GM19328 (cell line): ENCODE measurements at regions not wholly inside any gene's neighbourhood (a gene's known extent, or its start where the extent isn't known, plus 50 kb on each side); places are given as distances from the start of the nearest gene placed in this dataset.

Experiments used
- ATAC-seq: cut with Tn5 transposase; IDR thresholded peaks from one replicate; pipeline ENCODE4 v1.9.1; 2021; ENCODE audit warnings: mild to moderate bottlenecking, moderate library complexity; ENCODE audit not compliant: unreplicated experiment

GRCh38 chr5:2222246-2222992, 339.7 kb upstream of the IRX4 start:
- ATAC-seq = no peak

- no peak for ATAC-seq
Measured at GRCh38 chr5:2221450-2221849, 338.7 kb upstream of the IRX4 start.

GRCh38 chr5:2220741-2221140, 338.0 kb upstream of the IRX4 start:
- ATAC-seq = no peak

GRCh38 chr5:2219149-2219776, 336.5 kb upstream of the IRX4 start:
- no peak for ATAC-seq

GRCh38 chr5:2217219-2217618, 334.5 kb upstream of the IRX4 start:
- ATAC-seq = no peak

- no peak for ATAC-seq
Measured at GRCh38 chr5:2214910-2215590, 332.3 kb upstream of the IRX4 start.

- ATAC-seq = no peak
Measured at GRCh38 chr5:2213121-2213730, 330.5 kb upstream of the IRX4 start.

GRCh38 chr5:2212481-2212880, 329.8 kb upstream of the IRX4 start:
- ATAC-seq = no peak

GRCh38 chr5:2208239-2208544, 325.5 kb upstream of the IRX4 start:
- no peak for ATAC-seq

- no peak for ATAC-seq
Measured at GRCh38 chr5:2207416-2208238, 324.9 kb upstream of the IRX4 start.

- no peak for ATAC-seq
Measured at GRCh38 chr5:2207109-2207399, 324.3 kb upstream of the IRX4 start.

GRCh38 chr5:2206293-2207108, 323.8 kb upstream of the IRX4 start:
- ATAC-seq = no peak

GRCh38 chr5:2205596-2206226, 323.0 kb upstream of the IRX4 start:
- no peak for ATAC-seq

- ATAC-seq = no peak
Measured at GRCh38 chr5:2205185-2205585, 322.5 kb upstream of the IRX4 start.

GRCh38 chr5:2204366-2205184, 321.9 kb upstream of the IRX4 start:
- no peak for ATAC-seq

- no peak for ATAC-seq
Measured at GRCh38 chr5:2203774-2204173, 321.0 kb upstream of the IRX4 start.

- ATAC-seq = no peak
Measured at GRCh38 chr5:2201832-2202231, 319.1 kb upstream of the IRX4 start.

GRCh38 chr5:2201421-2201820, 318.7 kb upstream of the IRX4 start:
- ATAC-seq = no peak

GRCh38 chr5:2201011-2201410, 318.3 kb upstream of the IRX4 start:
- no peak for ATAC-seq
